ENCODE measurements at regions not wholly inside any gene's neighbourhood (a gene's known extent, or its start where the extent isn't known, plus 50 kb on each side); places are given as distances from the start of the nearest gene placed in this dataset.

- Histone ChIP-seq H3K36me3 (no peaks in the 10 kb centered on the region), H3K27me3 (no peaks in the 10 kb centered on the region), H3K4me1 (peaks cover 0 to 3% (median 0%) of the 10 kb centered on the region in 4 donors), H3K9me3 (no peaks in the 10 kb centered on the region), H3K4me3 (no peak overlapping the region), H3K27ac (no peak overlapping the region)
- 61 to 90% methylated on average over 1 of the region's 1 CpG for WGBS, 2 donors (ENCODE audit: low coverage in 1 of 2)
- in situ Hi-C loops (cut with MboI; ENCODE audit: low pct_ligation_motif_present in 1 of 4, low pct_unique_long_range_greater_than_20kb in 1 of 4, low sequenced_read_pairs in 3 of 4) = no loop called here
- no peak for TF ChIP-seq POLR2AphosphoS5 (IDR thresholded peaks at IDR 0.05)
- no peak for TF ChIP-seq EP300 (IDR thresholded peaks at IDR 0.05; ENCODE audit: low read depth)
- no peak for TF ChIP-seq POLR2A (IDR thresholded peaks at IDR 0.05)
- TF ChIP-seq CTCF (IDR thresholded peaks at IDR 0.05) = no peak
- intact Hi-C loops (cut with DNase I; ENCODE audit: low total_unique reads) = no loop called here
- DNase-seq = no peak
These were observed 1564.6 kb downstream of the MRPL39 start for GRCh38 chr21:24042687-24043086.

GRCh38 chr21:24032709-24033232 is 1574.5 kb downstream of the MRPL39 start:
- no peak for DNase-seq
- Histone ChIP-seq H3K27ac (no peak overlapping the region), H3K4me1 (no peaks in the 10 kb centered on the region), H3K27me3 (no peaks in the 10 kb centered on the region), H3K4me3 (no peak overlapping the region), H3K9me3 (peaks cover 11 to 18% of the 10 kb centered on the region in 2 donors), H3K36me3 (no peaks in the 10 kb centered on the region)
- in situ Hi-C loops (cut with MboI; ENCODE audit: low pct_ligation_motif_present in 1 of 4, low pct_unique_long_range_greater_than_20kb in 1 of 4, low sequenced_read_pairs in 3 of 4) (no loop called here), intact Hi-C loops (cut with DNase I; ENCODE audit: low total_unique reads) (no loop called here)
- TF ChIP-seq POLR2A (IDR thresholded peaks at IDR 0.05) = no peak
- TF ChIP-seq POLR2AphosphoS5 (IDR thresholded peaks at IDR 0.05) = no peak
- TF ChIP-seq CTCF (IDR thresholded peaks at IDR 0.05) = no peak
- TF ChIP-seq EP300 (IDR thresholded peaks at IDR 0.05; ENCODE audit: low read depth) = no peak
- 33 to 39% methylated on average over 2 of the region's 2 CpGs for WGBS, 2 donors (ENCODE audit: low coverage in 1 of 2)

- H3K9me3 ChIP-seq = no peaks in the 10 kb centered on the region
- DNase-seq = no peak
- 63% methylated on average over 4 of the region's 4 CpGs for WGBS, 2 donors (ENCODE audit: low coverage in 1 of 2)
- no peak overlapping the region for H3K27ac ChIP-seq
- H3K4me1 ChIP-seq = no peaks in the 10 kb centered on the region
- no peak overlapping the region for H3K4me3 ChIP-seq
- TF ChIP-seq EP300 (IDR thresholded peaks at IDR 0.05; ENCODE audit: low read depth) (no peak), POLR2A (IDR thresholded peaks at IDR 0.05) (no peak), POLR2AphosphoS5 (IDR thresholded peaks at IDR 0.05) (no peak), CTCF (IDR thresholded peaks at IDR 0.05) (no peak)
- no peaks in the 10 kb centered on the region for H3K27me3 ChIP-seq
- in situ Hi-C loops (cut with MboI; ENCODE audit: low pct_ligation_motif_present in 1 of 4, low pct_unique_long_range_greater_than_20kb in 1 of 4, low sequenced_read_pairs in 3 of 4) (no loop called here), intact Hi-C loops (cut with DNase I; ENCODE audit: low total_unique reads) (no loop called here)
- no peaks in the 10 kb centered on the region for H3K36me3 ChIP-seq
These were observed 1579.9 kb downstream of the MRPL39 start for GRCh38 chr21:24027396-24027795.

GRCh38 chr21:24025101-24025500 is 1582.2 kb downstream of the MRPL39 start:
- no peak for TF ChIP-seq CTCF (IDR thresholded peaks at IDR 0.05)
- no peak for TF ChIP-seq POLR2AphosphoS5 (IDR thresholded peaks at IDR 0.05)
- TF ChIP-seq EP300 (IDR thresholded peaks at IDR 0.05; ENCODE audit: low read depth) = no peak
- no peak for TF ChIP-seq POLR2A (IDR thresholded peaks at IDR 0.05)
- H3K27me3 ChIP-seq = no peaks in the 10 kb centered on the region
- no peaks in the 10 kb centered on the region for H3K9me3 ChIP-seq
- intact Hi-C loops (cut with DNase I; ENCODE audit: low total_unique reads) (no loop called here), in situ Hi-C loops (cut with MboI; ENCODE audit: low pct_ligation_motif_present in 1 of 4, low pct_unique_long_range_greater_than_20kb in 1 of 4, low sequenced_read_pairs in 3 of 4) (no loop called here)
- DNase-seq = no peak
- 22 to 23% methylated on average over 3 of the region's 3 CpGs for WGBS, 2 donors (ENCODE audit: low coverage in 1 of 2)
- no peak overlapping the region for H3K4me3 ChIP-seq
- no peak overlapping the region for H3K27ac ChIP-seq
- no peaks in the 10 kb centered on the region for H3K36me3 ChIP-seq
- H3K4me1 ChIP-seq = no peaks in the 10 kb centered on the region

All from transverse colon (tissue), 4 donors.